HG02571 (cell line): ENCODE measurements at regions not wholly inside any gene's neighbourhood (a gene's known extent, or its start where the extent isn't known, plus 50 kb on each side); places are given as distances from the start of the nearest gene placed in this dataset.

Source experiments
- ATAC-seq: cut with Tn5 transposase; IDR thresholded peaks from one replicate; pipeline ENCODE4 v1.9.1; 2021; ENCODE audit warnings: mild to moderate bottlenecking, moderate library complexity; ENCODE audit not compliant: unreplicated experiment

- ATAC-seq: no peak
Measured at GRCh38 chr11:28777126-28777525, 668.9 kb downstream of the METTL15 start.

GRCh38 chr11:28773606-28774005 lies 665.4 kb downstream of the METTL15 start:
- no peak for ATAC-seq

- no peak for ATAC-seq
Measured at GRCh38 chr11:28770806-28771205, 662.6 kb downstream of the METTL15 start.

GRCh38 chr11:28767574-28767973 lies 659.4 kb downstream of the METTL15 start:
- no peak for ATAC-seq

- no peak for ATAC-seq
Measured at GRCh38 chr11:28763876-28764275, 655.7 kb downstream of the METTL15 start.

GRCh38 chr11:28763151-28763550 lies 655.0 kb downstream of the METTL15 start:
- ATAC-seq: no peak

- no peak for ATAC-seq
Measured at GRCh38 chr11:28760676-28761390, 652.6 kb downstream of the METTL15 start.

- no peak for ATAC-seq
Measured at GRCh38 chr11:28759311-28759710, 651.1 kb downstream of the METTL15 start.

- ATAC-seq: no peak
Measured at GRCh38 chr11:28757725-28758515, 649.7 kb downstream of the METTL15 start.

GRCh38 chr11:28756977-28757376 lies 648.8 kb downstream of the METTL15 start:
- ATAC-seq: no peak

GRCh38 chr11:28743061-28743550 lies 634.9 kb downstream of the METTL15 start:
- ATAC-seq: no peak

GRCh38 chr11:28739489-28740280 lies 631.5 kb downstream of the METTL15 start:
- ATAC-seq: no peak

GRCh38 chr11:28738549-28738948 lies 630.4 kb downstream of the METTL15 start:
- ATAC-seq: no peak

- no peak for ATAC-seq
Measured at GRCh38 chr11:28736256-28736655, 628.1 kb downstream of the METTL15 start.

- ATAC-seq: no peak
Measured at GRCh38 chr11:28735511-28735910, 627.3 kb downstream of the METTL15 start.

GRCh38 chr11:28730889-28731288 lies 622.7 kb downstream of the METTL15 start:
- no peak for ATAC-seq

- ATAC-seq: no peak
Measured at GRCh38 chr11:28730336-28730735, 622.1 kb downstream of the METTL15 start.

GRCh38 chr11:28729339-28729738 lies 621.2 kb downstream of the METTL15 start:
- no peak for ATAC-seq

- no peak for ATAC-seq
Measured at GRCh38 chr11:28728666-28729065, 620.5 kb downstream of the METTL15 start.

GRCh38 chr11:28727254-28727653 lies 619.1 kb downstream of the METTL15 start:
- ATAC-seq: no peak

GRCh38 chr11:28726432-28726831 lies 618.2 kb downstream of the METTL15 start:
- ATAC-seq: no peak
